ENCODE measurements at regions not wholly inside any gene's neighbourhood (a gene's known extent, or its start where the extent isn't known, plus 50 kb on each side); places are given as distances from the start of the nearest gene placed in this dataset.

GRCh38 chr19:30094756-30095140 lies 152.7 kb downstream of the URI1 start:
- TF ChIP-seq CTCF (IDR thresholded peaks at IDR 0.05) (no peak), POLR2A (IDR thresholded peaks at IDR 0.05) (no peak)

Data from tibial nerve (tissue), 3 donors.